ENCODE measurements at regions not wholly inside any gene's neighbourhood (a gene's known extent, or its start where the extent isn't known, plus 50 kb on each side); places are given as distances from the start of the nearest gene placed in this dataset.

- TF ChIP-seq CTCF (IDR thresholded peaks at IDR 0.05; ENCODE audit: insufficient read depth, low read length) (no peak), SPI1 (IDR thresholded peaks at IDR 0.05; ENCODE audit: borderline replicate concordance, low read depth) (no peak), POLR2AphosphoS5 (IDR thresholded peaks at IDR 0.05; ENCODE audit: low read depth) (no peak), GABPA (IDR thresholded peaks at IDR 0.05; ENCODE audit: low read depth) (no peak), REST (IDR thresholded peaks at IDR 0.05; ENCODE audit: insufficient replicate concordance, low read depth) (no peak)
Observed at GRCh38 chr4:96189761-96190160, 349.9 kb downstream of the PDHA2 start.

Measured in HL-60 (cell line).